ENCODE measurements at regions not wholly inside any gene's neighbourhood (a gene's known extent, or its start where the extent isn't known, plus 50 kb on each side); places are given as distances from the start of the nearest gene placed in this dataset.
"Not testable (repeated sequence)": the region's sequence is repeated elsewhere in the genome, so short reads cannot be mapped to it uniquely, and the experiment has no call there.

DNA sequence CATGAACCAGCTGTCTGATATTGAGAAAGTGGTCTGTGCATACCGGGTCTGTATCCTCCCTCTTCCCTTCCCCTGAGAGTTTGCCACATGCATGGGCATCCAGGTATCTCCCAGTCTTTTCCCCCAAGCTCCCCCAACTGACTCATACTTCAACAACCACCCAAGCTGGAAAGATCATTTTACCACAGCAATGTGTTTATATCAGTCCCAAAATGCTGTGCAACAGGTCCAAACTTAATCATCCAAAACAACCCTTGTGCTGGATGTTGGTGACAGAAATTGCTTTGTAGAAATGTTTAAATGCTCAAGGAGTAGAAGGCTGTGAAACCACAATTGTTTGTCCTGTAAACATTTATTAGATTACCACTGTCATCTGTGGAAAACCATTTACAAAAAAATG lies 286.8 kb upstream of the KLF3 start:
- no peak for DNase-seq (ENCODE audit: low read depth in 1 of 2, low spot score in 1 of 2)

GRCh38 chr4:38378478-38378877 lies 285.5 kb upstream of the KLF3 start:
- no peak for DNase-seq (ENCODE audit: low read depth in 1 of 2, low spot score in 1 of 2)

- no peak for DNase-seq (ENCODE audit: low read depth in 1 of 2, low spot score in 1 of 2)
These were observed 282.2 kb upstream of the KLF3 start for GRCh38 chr4:38381788-38382187.

DNA sequence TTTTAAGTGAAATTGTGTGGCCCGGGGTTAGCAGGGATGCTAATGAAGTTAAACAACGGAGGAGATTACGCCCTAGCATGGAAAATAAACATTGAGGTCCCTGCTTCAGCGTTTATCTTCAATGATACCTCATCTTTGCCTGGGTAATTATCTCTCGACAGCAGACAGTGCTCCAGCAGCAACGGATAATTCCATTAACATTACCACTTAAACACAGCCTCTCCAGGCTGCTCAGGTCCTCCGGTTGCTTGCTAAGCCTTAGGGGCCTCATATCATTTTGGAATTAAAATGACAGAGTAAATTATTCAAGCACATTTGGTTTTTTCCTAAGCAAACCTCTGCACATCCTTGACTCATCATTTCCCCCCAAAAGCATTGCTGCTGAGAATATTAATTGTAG lies 281.5 kb upstream of the KLF3 start:
- no peak for DNase-seq (ENCODE audit: low read depth in 1 of 2, low spot score in 1 of 2)

- no peak for DNase-seq (ENCODE audit: low read depth in 1 of 2, low spot score in 1 of 2)
These were observed 280.3 kb upstream of the KLF3 start for GRCh38 chr4:38383646-38384121.

DNA sequence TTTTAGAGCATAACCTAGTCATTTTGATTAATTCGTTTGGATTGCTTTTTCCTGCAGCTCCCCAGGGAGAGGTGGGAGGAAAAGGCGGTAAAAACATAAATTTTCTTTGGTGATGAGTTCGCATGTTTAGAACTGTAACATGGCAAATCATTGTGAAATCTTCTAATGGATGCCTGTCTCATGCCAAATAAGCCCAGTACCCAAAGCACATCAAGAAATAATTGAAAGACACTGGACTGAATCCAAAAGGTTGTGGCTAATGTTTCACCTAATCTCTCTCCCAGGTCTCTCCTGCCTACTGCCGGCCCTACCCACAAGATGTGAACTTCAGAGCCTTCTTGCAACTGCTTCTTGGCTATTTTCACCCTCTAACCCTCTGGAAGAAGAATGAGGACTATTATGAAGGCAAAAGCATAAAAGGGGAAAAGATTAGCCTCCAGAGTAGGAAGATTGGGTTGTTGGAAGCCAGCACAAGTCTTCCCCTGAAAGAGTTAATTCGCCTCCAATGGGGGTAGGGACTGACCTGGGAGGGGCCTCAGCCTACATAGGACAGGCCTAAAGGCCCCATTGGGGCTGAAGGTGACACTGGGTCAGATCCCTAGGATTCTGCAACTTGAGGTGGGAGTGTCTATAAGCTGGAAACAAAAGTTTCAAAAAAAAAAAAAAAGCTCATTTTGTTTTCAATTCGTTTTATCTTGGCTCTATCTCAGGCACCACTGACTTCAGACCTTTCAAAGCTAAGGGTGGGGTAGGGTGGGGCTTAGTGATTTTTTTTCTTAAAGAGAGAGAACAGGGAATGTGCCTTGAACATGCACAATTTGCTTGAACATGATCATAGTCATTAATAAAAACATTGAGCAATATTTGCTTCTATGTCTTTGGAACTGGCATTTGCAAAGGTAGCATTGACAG lies 278.6 kb upstream of the KLF3 start:
- no peak for DNase-seq (ENCODE audit: low read depth in 1 of 2, low spot score in 1 of 2)

GRCh38 chr4:38386005-38386551 lies 277.9 kb upstream of the KLF3 start:
- DNase-seq (ENCODE audit: low read depth in 1 of 2, low spot score in 1 of 2), result no peak

DNA sequence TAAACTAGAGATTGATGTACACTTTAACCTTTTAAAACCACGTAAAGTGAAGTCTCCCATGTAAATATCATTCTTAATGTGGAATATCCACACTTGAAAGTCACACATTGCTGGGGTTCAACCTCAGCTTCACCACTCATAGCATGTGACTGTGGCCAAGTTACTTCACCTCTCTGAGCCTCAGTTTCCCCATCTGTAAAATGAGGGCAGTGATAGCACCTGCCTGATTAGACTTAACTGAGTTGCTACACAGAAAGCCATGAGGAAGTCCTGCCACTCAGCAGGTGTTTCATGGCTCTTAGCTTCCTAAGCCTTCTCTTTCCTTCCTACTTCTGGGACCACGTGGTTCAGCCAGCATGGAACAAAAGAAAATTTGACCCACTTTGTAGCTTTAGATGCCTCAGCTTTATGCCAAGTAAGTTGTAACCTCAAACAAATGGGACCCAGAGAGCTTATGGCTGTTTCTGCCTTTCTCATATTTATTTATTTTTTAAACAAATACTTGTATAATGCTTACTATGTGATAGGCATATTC lies 277.3 kb upstream of the KLF3 start:
- DNase-seq (ENCODE audit: low read depth in 1 of 2, low spot score in 1 of 2), result no peak

- DNase-seq (ENCODE audit: low read depth in 1 of 2, low spot score in 1 of 2), result no peak
These were observed 276.7 kb upstream of the KLF3 start for GRCh38 chr4:38387348-38387747.

GRCh38 chr4:38387819-38388218 lies 276.2 kb upstream of the KLF3 start:
- no peak for DNase-seq (ENCODE audit: low read depth in 1 of 2, low spot score in 1 of 2)

DNA sequence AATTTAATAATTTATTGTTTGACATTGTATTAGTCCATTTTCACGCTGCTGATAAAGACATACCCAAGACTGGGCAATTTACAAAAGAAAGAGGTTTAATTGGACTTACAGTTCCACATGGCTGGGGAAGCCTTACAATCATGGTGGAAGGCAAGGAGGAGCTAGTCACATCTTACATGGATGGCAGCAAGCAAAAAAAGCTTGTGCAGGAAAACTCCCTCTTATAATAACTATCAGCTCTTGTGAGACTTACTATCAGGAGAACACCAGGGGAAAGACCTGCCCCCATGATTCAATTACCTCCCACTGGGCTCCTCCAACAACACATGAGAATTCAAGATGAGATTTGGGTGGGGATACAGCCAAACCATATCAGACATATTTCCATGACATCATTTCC lies 275.1 kb upstream of the KLF3 start:
- DNase-seq (ENCODE audit: low read depth in 1 of 2, low spot score in 1 of 2), result not testable (repeated sequence)

DNA sequence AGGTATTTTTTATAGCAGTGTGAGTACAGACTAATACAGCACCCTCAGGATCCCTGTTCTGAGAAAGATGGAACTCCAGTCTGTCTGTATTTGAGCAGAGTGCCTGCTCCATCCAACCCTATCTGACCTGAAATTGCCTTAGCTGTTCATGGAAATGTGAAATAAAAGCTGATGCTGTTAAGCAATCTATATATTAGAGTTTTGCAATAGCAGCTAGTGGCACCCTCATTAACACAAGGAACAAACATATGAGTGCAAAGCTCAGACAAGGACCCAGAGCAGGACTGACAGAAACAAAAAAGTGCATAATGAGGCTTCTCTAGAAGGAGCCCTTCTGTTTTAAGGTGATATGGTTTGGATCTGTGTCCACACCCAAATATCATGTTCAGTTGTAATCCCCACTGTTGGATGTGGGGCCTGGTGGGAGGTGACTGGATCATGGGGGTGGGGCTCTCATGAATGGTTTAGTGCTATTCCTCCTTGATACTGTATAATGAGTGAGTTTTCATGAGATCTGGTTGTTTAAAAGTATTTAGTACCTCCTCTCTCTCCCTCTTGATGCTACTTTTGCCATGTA lies 272.9 kb upstream of the KLF3 start:
- no peak for DNase-seq (ENCODE audit: low read depth in 1 of 2, low spot score in 1 of 2)

DNA sequence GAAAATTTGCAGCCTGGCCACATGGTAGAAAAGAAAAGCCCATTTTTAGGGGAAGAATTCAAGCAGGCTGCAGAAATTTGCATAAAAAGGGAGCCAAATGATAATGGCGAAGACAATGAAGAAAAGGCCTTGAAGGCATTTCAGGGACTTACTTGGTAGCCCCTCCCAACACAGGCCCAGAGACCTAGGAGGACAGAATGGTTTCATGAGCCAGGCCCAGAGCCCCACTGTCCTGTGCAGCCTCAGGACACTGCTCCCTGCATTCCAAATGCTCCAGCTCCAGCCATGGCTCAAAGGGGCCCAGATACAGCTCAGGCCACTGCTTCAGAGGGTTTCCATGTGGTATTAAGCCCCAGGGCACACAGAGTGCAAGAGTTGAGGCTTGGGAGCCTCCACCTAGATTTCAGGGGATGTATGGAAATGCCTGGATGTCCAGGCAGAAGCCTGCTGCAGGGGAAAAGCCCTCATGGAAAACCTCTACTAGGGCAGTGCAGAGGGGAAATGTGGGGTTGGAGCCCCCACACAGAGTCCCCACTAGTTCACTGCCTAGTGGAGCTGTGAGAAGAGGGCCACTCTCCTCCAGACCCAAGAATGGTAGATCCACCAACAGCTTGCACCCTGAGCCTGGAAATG lies 271.7 kb upstream of the KLF3 start:
- no peak for DNase-seq (ENCODE audit: low read depth in 1 of 2, low spot score in 1 of 2)

GRCh38 chr4:38396091-38396490 lies 267.9 kb upstream of the KLF3 start:
- no peak for DNase-seq (ENCODE audit: low read depth in 1 of 2, low spot score in 1 of 2)

- no peak for DNase-seq (ENCODE audit: low read depth in 1 of 2, low spot score in 1 of 2)
These were observed 267.0 kb upstream of the KLF3 start for GRCh38 chr4:38396845-38397547.

DNA sequence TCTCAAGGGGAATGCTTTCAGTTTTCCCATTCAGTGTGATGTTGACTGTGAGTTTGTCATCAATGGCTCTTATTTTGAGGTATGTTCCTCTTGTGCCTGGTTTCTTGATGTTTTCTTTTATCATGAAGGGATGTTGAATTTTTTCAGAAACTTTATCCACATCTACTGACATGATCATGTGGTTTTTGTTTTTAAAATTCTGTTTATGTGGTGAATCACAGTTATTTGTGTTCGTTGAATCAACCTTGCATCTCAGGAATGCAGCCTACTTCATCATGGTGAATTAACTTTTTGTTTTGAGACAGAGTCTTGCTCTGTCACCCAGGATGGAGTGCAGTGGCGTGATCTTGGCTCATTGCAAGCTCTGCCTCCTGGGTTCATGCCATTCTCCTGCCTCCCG lies 263.1 kb upstream of the KLF3 start:
- no peak for DNase-seq (ENCODE audit: low read depth in 1 of 2, low spot score in 1 of 2)

DNA sequence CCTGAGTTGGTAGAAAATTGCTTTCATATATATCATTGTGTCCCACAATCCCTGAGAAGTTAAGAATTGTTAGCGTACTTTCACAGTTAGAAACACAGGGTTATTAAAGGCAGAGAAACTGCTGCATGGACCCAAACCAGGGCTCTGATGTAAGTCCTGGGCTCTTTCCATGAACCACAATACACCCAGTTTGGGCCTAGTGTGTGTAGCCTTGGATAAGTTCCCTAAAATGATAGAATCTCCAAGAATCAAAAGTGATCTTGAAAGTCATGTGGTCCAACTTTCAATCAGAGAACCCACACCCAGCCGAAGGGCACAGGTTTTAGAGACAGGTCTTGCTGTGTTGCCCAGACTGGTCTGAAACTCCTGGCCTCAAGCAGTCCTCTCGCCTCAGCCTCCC lies 257.8 kb upstream of the KLF3 start:
- no peak for DNase-seq (ENCODE audit: low read depth in 1 of 2, low spot score in 1 of 2)

DNA sequence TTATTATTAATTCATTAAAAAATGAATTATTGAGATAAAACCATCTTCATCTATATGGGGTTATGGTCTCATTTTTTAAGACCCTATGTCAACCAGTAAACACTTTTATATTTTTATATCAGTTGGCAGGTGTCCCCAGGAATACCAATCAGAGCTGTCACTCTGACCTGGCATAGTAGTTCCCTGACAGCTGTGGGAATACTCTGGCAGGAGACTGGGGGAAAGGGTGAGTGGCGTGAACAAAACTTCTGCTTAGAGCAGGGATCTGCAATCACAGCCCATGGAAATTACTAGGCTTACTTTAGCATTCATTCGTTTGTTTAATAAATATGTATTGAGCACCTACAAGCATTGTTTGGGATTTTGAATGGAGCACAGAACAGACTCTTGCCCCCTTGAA lies 254.1 kb upstream of the KLF3 start:
- no peak for DNase-seq (ENCODE audit: low read depth in 1 of 2, low spot score in 1 of 2)

DNA sequence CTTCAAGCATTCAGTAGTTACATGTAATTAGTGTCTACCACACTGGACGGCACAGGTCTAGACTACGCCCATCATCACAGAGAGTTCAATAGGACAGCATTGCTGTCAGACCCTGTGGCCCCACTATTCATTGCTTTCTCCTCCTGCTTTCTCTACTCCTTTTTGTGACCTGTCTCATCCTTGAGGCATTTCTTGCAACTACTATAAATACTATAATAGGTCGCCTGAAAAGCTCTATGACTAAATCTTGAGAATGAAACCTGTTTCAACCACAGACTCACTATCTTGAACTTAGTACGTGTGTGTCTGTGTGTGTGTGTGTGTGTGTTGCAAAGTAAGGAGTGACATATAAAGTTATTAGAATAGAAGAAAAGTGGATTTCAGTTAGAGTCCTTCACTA lies 252.9 kb upstream of the KLF3 start:
- no peak for DNase-seq (ENCODE audit: low read depth in 1 of 2, low spot score in 1 of 2)

GRCh38 chr4:38411981-38412536 lies 251.9 kb upstream of the KLF3 start:
- no peak for DNase-seq (ENCODE audit: low read depth in 1 of 2, low spot score in 1 of 2)
